ENCODE measurements at regions not wholly inside any gene's neighbourhood (a gene's known extent, or its start where the extent isn't known, plus 50 kb on each side); places are given as distances from the start of the nearest gene placed in this dataset.

DNA sequence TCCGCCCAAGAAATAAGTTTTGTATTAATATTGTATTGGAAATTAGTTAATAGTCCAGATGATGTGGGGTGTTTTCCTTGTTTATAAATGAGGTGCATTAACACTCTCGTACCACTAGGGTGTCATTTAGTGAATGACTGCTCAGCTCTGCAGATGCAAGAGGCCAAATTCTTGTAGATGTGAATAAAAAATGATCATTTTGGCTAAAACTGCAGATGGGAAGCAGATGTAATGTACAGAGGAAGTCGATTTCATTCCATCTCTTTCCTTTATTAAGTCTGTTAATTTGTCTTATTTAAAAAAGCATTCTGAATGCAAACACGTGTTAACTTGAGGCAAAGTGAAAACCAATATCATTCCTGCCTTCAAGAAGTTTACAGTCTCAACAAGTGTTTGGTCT, 108.1 kb downstream of the DHX15 start:
- intact Hi-C loops (cut with micrococcal nuclease): no loop called here
- H3K4me1 Mint-ChIP-seq (ENCODE audit: insufficient read depth, unreplicated experiment): peaks cover 10% of the 10 kb centered on the region
- peak; percentile 29 for DNase-seq (ENCODE audit: unreplicated experiment)
- POLR2A ChIA-PET: no interaction called here
- no peaks in the 10 kb centered on the region for H3K9me3 Mint-ChIP-seq (ENCODE audit: unreplicated experiment)
- CTCF ChIA-PET: interaction anchor here (0.6 to 2.0 kb wide), 7 partner anchors 10 to 1440 kb away, joined by 3 to 11 read pairs (median 3); no protein-coding TSS in a partner anchor
- TF ChIP-seq, protein P1, sequence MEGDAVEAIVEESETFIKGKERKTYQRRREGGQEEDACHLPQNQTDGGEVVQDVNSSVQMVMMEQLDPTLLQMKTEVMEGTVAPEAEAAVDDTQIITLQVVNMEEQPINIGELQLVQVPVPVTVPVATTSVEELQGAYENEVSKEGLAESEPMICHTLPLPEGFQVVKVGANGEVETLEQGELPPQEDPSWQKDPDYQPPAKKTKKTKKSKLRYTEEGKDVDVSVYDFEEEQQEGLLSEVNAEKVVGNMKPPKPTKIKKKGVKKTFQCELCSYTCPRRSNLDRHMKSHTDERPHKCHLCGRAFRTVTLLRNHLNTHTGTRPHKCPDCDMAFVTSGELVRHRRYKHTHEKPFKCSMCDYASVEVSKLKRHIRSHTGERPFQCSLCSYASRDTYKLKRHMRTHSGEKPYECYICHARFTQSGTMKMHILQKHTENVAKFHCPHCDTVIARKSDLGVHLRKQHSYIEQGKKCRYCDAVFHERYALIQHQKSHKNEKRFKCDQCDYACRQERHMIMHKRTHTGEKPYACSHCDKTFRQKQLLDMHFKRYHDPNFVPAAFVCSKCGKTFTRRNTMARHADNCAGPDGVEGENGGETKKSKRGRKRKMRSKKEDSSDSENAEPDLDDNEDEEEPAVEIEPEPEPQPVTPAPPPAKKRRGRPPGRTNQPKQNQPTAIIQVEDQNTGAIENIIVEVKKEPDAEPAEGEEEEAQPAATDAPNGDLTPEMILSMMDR (IDR thresholded peaks at IDR 0.05; ENCODE audit: unreplicated experiment): peak; percentile 34
- no TSS peak for BruUV-seq (replicated peaks)
- no peaks in the 10 kb centered on the region for H3K36me3 Mint-ChIP-seq (ENCODE audit: insufficient read depth, unreplicated experiment)
- H3K27me3 Mint-ChIP-seq (ENCODE audit: insufficient read depth, unreplicated experiment): peaks cover 30% of the 10 kb centered on the region
- no peak overlapping the region for H3K27ac Mint-ChIP-seq (ENCODE audit: low read depth, unreplicated experiment)
- H3K4me3 Mint-ChIP-seq (ENCODE audit: unreplicated experiment): no peak overlapping the region

DNA sequence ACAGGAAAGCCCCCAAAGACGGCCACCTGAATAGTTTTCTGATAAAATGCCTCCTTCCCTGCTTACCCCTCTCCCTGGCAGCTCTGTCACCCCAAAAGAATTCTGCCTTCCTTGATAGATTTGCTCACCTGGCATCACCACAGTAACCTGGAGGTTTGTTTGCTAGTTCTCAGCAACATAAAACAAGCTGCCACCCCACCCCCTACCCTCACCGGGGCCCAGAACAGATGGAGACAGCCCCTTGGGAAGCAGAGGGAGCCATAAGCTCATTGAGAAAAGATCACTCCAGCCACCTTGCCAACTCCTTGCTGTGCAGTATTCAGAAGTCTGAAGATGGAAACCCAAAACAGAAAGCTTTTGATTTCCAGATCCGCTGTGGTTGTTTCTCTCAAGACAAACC, 108.6 kb downstream of the DHX15 start:
- Mint-ChIP-seq H3K9me3 (ENCODE audit: unreplicated experiment) (no peaks in the 10 kb centered on the region), H3K27ac (ENCODE audit: low read depth, unreplicated experiment) (no peak overlapping the region), H3K4me1 (ENCODE audit: insufficient read depth, unreplicated experiment) (peaks cover 14% of the 10 kb centered on the region), H3K36me3 (ENCODE audit: insufficient read depth, unreplicated experiment) (no peaks in the 10 kb centered on the region), H3K27me3 (ENCODE audit: insufficient read depth, unreplicated experiment) (peaks cover 30% of the 10 kb centered on the region), H3K4me3 (ENCODE audit: unreplicated experiment) (no peak overlapping the region)
- TF ChIP-seq, protein P1 (IDR thresholded peaks at IDR 0.05; ENCODE audit: unreplicated experiment): no peak
- BruUV-seq (replicated peaks): no TSS peak
- CTCF ChIA-PET: interaction anchor here (0.5 to 2.0 kb wide), 13 partner anchors 10 to 1577 kb away, joined by 3 to 11 read pairs (median 3); no protein-coding TSS in a partner anchor
- POLR2A ChIA-PET: no interaction called here
- no peak for DNase-seq (ENCODE audit: unreplicated experiment)
- intact Hi-C loops (cut with micrococcal nuclease): no loop called here

DNA sequence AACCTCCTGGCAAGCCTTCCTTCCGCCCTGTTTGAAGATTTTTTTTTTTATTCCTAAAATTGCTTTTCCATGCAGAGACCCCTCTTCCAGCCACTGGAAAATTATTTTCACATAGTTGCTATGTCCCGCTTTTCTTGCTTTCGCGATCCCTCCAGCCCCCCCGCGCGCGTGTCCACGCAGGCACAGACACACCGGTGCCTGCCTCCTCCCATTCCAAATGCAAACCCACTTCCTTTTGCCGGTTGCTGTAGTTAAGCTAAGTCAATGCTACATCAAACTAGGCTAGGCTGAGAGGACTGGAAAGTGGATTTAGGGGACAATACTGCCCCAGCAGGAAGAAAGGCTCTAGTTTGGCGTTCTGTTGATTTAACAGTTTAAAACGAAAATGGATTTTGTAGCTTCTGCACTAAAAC, 111.0 kb downstream of the DHX15 start:
- Mint-ChIP-seq H3K4me3 (ENCODE audit: unreplicated experiment) (peak overlapping the region; percentile 82), H3K9me3 (ENCODE audit: unreplicated experiment) (no peaks in the 10 kb centered on the region), H3K27ac (ENCODE audit: low read depth, unreplicated experiment) (no peak overlapping the region), H3K27me3 (ENCODE audit: insufficient read depth, unreplicated experiment) (peaks cover 33% of the 10 kb centered on the region), H3K36me3 (ENCODE audit: insufficient read depth, unreplicated experiment) (no peaks in the 10 kb centered on the region), H3K4me1 (ENCODE audit: insufficient read depth, unreplicated experiment) (peaks cover 19% of the 10 kb centered on the region)
- TF ChIP-seq, protein P1 (IDR thresholded peaks at IDR 0.05; ENCODE audit: unreplicated experiment): no peak
- BruUV-seq (replicated peaks): no TSS peak
- intact Hi-C loops (cut with micrococcal nuclease): no loop called here
- CTCF ChIA-PET: interaction anchor here (0.5 to 1.3 kb wide), 9 partner anchors 11 to 1081 kb away, joined by 3 to 5 read pairs (median 3); no protein-coding TSS in a partner anchor
- peak; percentile 30 for DNase-seq (ENCODE audit: unreplicated experiment)
- POLR2A ChIA-PET: interaction anchor here (0.6 to 1.1 kb wide), 3 partner anchors 124 to 585 kb away, joined by 3 to 5 read pairs (median 3); no protein-coding TSS in a partner anchor

DNA sequence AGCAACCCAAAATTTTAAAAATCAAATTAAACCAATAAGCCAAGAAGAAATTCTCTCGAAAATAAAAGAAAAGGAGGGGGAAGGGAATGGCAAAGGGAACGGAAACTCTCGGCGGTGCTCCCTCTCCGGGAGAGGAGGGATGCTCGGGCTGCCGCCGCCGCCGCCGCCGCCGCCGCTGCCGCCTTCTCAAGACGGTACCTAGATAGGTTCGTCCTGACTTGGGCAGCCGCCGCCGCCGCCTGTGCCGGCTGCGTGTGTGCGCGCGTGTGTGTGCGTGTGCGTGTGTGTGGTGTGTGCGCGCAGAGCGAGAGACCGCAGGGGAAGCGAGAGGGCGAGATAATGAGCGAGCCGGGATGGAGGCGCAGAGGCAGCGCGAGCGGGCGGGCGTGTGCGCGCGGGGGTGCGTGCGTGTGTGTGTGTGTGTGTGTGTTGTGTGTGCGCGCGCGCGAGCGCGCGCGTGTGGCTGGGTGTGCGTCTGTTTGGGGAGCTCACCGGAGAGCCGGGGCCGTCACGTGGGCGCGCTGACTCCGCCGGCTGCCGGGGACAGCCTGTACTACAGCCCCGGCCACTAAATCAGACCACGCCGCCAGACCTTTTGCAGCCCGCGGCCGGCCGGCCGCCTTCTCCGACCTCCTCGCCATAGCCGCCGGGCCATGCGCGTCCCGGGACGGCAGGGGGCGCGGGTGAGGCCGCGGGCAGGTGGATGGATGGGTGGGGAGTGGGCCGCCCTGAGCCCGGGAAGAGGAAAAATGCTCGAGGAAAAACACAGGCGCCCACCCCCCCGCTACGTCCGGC, 111.6 kb downstream of the DHX15 start:
- TF ChIP-seq, protein P1 (IDR thresholded peaks at IDR 0.05; ENCODE audit: unreplicated experiment): peak; percentile 73
- Mint-ChIP-seq H3K4me3 (ENCODE audit: unreplicated experiment) (peak overlapping the region; percentile 82), H3K36me3 (ENCODE audit: insufficient read depth, unreplicated experiment) (no peaks in the 10 kb centered on the region), H3K27ac (ENCODE audit: low read depth, unreplicated experiment) (no peak overlapping the region), H3K4me1 (ENCODE audit: insufficient read depth, unreplicated experiment) (peaks cover 19% of the 10 kb centered on the region), H3K9me3 (ENCODE audit: unreplicated experiment) (no peaks in the 10 kb centered on the region), H3K27me3 (ENCODE audit: insufficient read depth, unreplicated experiment) (peaks cover 27% of the 10 kb centered on the region)
- DNase-seq (ENCODE audit: unreplicated experiment): peak; percentile 57
- CTCF ChIA-PET: interaction anchor here (0.5 to 1.3 kb wide), 13 partner anchors 10 to 704 kb away, joined by 3 to 5 read pairs (median 3); no protein-coding TSS in a partner anchor
- intact Hi-C loops (cut with micrococcal nuclease): no loop called here
- no TSS peak for BruUV-seq (replicated peaks)
- POLR2A ChIA-PET: interaction anchor here (1.1 kb wide), 1 partner anchor 505 kb away, joined by 3 read pairs; no protein-coding TSS in a partner anchor
